ENCODE measurements at regions not wholly inside any gene's neighbourhood (a gene's known extent, or its start where the extent isn't known, plus 50 kb on each side); places are given as distances from the start of the nearest gene placed in this dataset.

- no peak for DNase-seq (ENCODE audit: low read depth in 2 of 2)
These were observed 1201.3 kb downstream of the EFNB2 start for GRCh38 chr13:105334211-105334610.

- DNase-seq (ENCODE audit: low read depth in 2 of 2): no peak
These were observed 1202.0 kb downstream of the EFNB2 start for GRCh38 chr13:105333416-105333815.

GRCh38 chr13:105329359-105329758 lies 1206.1 kb downstream of the EFNB2 start:
- DNase-seq (ENCODE audit: low read depth in 2 of 2): no peak

- DNase-seq (ENCODE audit: low read depth in 2 of 2): no peak
These were observed 1207.2 kb downstream of the EFNB2 start for GRCh38 chr13:105328212-105328611.

GRCh38 chr13:105327581-105328126 lies 1207.8 kb downstream of the EFNB2 start:
- DNase-seq (ENCODE audit: low read depth in 2 of 2): no peak

- DNase-seq (ENCODE audit: low read depth in 2 of 2): no peak
These were observed 1215.6 kb downstream of the EFNB2 start for GRCh38 chr13:105319875-105320274.

GRCh38 chr13:105316731-105317130 lies 1218.7 kb downstream of the EFNB2 start:
- DNase-seq (ENCODE audit: low read depth in 2 of 2): no peak

- no peak for DNase-seq (ENCODE audit: low read depth in 2 of 2)
These were observed 1222.6 kb downstream of the EFNB2 start for GRCh38 chr13:105312906-105313305.

GRCh38 chr13:105311094-105311493 lies 1224.4 kb downstream of the EFNB2 start:
- DNase-seq (ENCODE audit: low read depth in 2 of 2): no peak

- no peak for DNase-seq (ENCODE audit: low read depth in 2 of 2)
These were observed 1227.7 kb downstream of the EFNB2 start for GRCh38 chr13:105307776-105308175.

GRCh38 chr13:105297839-105298238 lies 1237.6 kb downstream of the EFNB2 start:
- no peak for DNase-seq (ENCODE audit: low read depth in 2 of 2)

GRCh38 chr13:105291987-105292386 lies 1243.5 kb downstream of the EFNB2 start:
- no peak for DNase-seq (ENCODE audit: low read depth in 2 of 2)

GRCh38 chr13:105290596-105290995 lies 1244.9 kb downstream of the EFNB2 start:
- DNase-seq (ENCODE audit: low read depth in 2 of 2): no peak

- DNase-seq (ENCODE audit: low read depth in 2 of 2): no peak
These were observed 1249.9 kb downstream of the EFNB2 start for GRCh38 chr13:105285526-105285925.

- DNase-seq (ENCODE audit: low read depth in 2 of 2): no peak
These were observed 1252.8 kb downstream of the EFNB2 start for GRCh38 chr13:105282406-105283285.

- no peak for DNase-seq (ENCODE audit: low read depth in 2 of 2)
These were observed 1256.5 kb downstream of the EFNB2 start for GRCh38 chr13:105278943-105279381.

- no peak for DNase-seq (ENCODE audit: low read depth in 2 of 2)
These were observed 1258.9 kb downstream of the EFNB2 start for GRCh38 chr13:105276571-105276970.

GRCh38 chr13:105273665-105274222 lies 1261.7 kb downstream of the EFNB2 start:
- DNase-seq (ENCODE audit: low read depth in 2 of 2): no peak

- DNase-seq (ENCODE audit: low read depth in 2 of 2): no peak
These were observed 1262.5 kb downstream of the EFNB2 start for GRCh38 chr13:105272660-105273631.

- DNase-seq (ENCODE audit: low read depth in 2 of 2): no peak
These were observed 1268.8 kb downstream of the EFNB2 start for GRCh38 chr13:105266615-105267014.

- DNase-seq (ENCODE audit: low read depth in 2 of 2): no peak
These were observed 1272.9 kb downstream of the EFNB2 start for GRCh38 chr13:105262579-105262978.

- DNase-seq (ENCODE audit: low read depth in 2 of 2): no peak
These were observed 1276.0 kb downstream of the EFNB2 start for GRCh38 chr13:105259426-105259825.

Data from stimulated activated CD8-positive, alpha-beta memory T cell treated with anti-CD3 and anti-CD28 coated beads, Interleukin-15, amount 100 ng/mL, for 4 hours (primary cell).